ENCODE measurements at regions not wholly inside any gene's neighbourhood (a gene's known extent, or its start where the extent isn't known, plus 50 kb on each side); places are given as distances from the start of the nearest gene placed in this dataset.
"Not testable (repeated sequence)": the region's sequence is repeated elsewhere in the genome, so short reads cannot be mapped to it uniquely, and the experiment has no call there.

- no peak for DNase-seq (ENCODE audit: extremely low read depth, low read depth, low spot score)
Measured at GRCh38 chr3:66910266-66911055, 87.6 kb upstream of the KBTBD8 start.

- DNase-seq (ENCODE audit: extremely low read depth, low read depth, low spot score) = no peak
Measured at GRCh38 chr3:66912306-66912705, 85.8 kb upstream of the KBTBD8 start.

GRCh38 chr3:66922058-66922457, 76.0 kb upstream of the KBTBD8 start:
- no peak for DNase-seq (ENCODE audit: extremely low read depth, low read depth, low spot score)

GRCh38 chr3:66923969-66924368, 74.1 kb upstream of the KBTBD8 start:
- no peak for DNase-seq (ENCODE audit: extremely low read depth, low read depth, low spot score)

- DNase-seq (ENCODE audit: extremely low read depth, low read depth, low spot score) = no peak
Measured at GRCh38 chr3:66928252-66928651, 69.9 kb upstream of the KBTBD8 start.

- no peak for DNase-seq (ENCODE audit: extremely low read depth, low read depth, low spot score)
Measured at GRCh38 chr3:66931291-66931690, 66.8 kb upstream of the KBTBD8 start.

- DNase-seq (ENCODE audit: extremely low read depth, low read depth, low spot score) = no peak
Measured at GRCh38 chr3:66931699-66932098, 66.4 kb upstream of the KBTBD8 start.

- no peak for DNase-seq (ENCODE audit: extremely low read depth, low read depth, low spot score)
Measured at GRCh38 chr3:66933233-66933632, 64.9 kb upstream of the KBTBD8 start.

GRCh38 chr3:66934041-66934440, 64.1 kb upstream of the KBTBD8 start:
- DNase-seq (ENCODE audit: extremely low read depth, low read depth, low spot score) = no peak

GRCh38 chr3:66934725-66935124, 63.4 kb upstream of the KBTBD8 start:
- DNase-seq (ENCODE audit: extremely low read depth, low read depth, low spot score) = no peak

- DNase-seq (ENCODE audit: extremely low read depth, low read depth, low spot score) = not testable (repeated sequence)
Measured at GRCh38 chr3:66937041-66937440, 61.1 kb upstream of the KBTBD8 start.

GRCh38 chr3:66938338-66938963, 59.7 kb upstream of the KBTBD8 start:
- DNase-seq (ENCODE audit: extremely low read depth, low read depth, low spot score) = peak; percentile 27

GRCh38 chr3:66948041-66948440, 50.1 kb upstream of the KBTBD8 start:
- DNase-seq (ENCODE audit: extremely low read depth, low read depth, low spot score) = no peak

Measured in glomerular endothelial cell (primary cell).